ENCODE measurements at regions not wholly inside any gene's neighbourhood (a gene's known extent, or its start where the extent isn't known, plus 50 kb on each side); places are given as distances from the start of the nearest gene placed in this dataset.

GRCh38 chr13:26998292-26998691 lies 173.3 kb downstream of the USP12 start:
- no peak for TF ChIP-seq CTCF (conservative IDR thresholded peaks at IDR 0.05; ENCODE audit: low read depth, low read length)
- DNase-seq (ENCODE audit: low read depth) = no peak
- H3K4me3 ChIP-seq (ENCODE audit: low read depth, low read length) = no peak overlapping the region

GRCh38 chr13:26996965-26997752 lies 174.5 kb downstream of the USP12 start:
- no peak overlapping the region for H3K4me3 ChIP-seq (ENCODE audit: low read depth, low read length)
- no peak for DNase-seq (ENCODE audit: low read depth)
- no peak for TF ChIP-seq CTCF (conservative IDR thresholded peaks at IDR 0.05; ENCODE audit: low read depth, low read length)

GRCh38 chr13:26995159-26995558 lies 176.5 kb downstream of the USP12 start:
- H3K4me3 ChIP-seq (ENCODE audit: low read depth, low read length) = no peak overlapping the region
- DNase-seq (ENCODE audit: low read depth) = no peak
- no peak for TF ChIP-seq CTCF (conservative IDR thresholded peaks at IDR 0.05; ENCODE audit: low read depth, low read length)

GRCh38 chr13:26993780-26994179 lies 177.8 kb downstream of the USP12 start:
- no peak for DNase-seq (ENCODE audit: low read depth)
- TF ChIP-seq CTCF (conservative IDR thresholded peaks at IDR 0.05; ENCODE audit: low read depth, low read length) = no peak
- H3K4me3 ChIP-seq (ENCODE audit: low read depth, low read length) = no peak overlapping the region

- no peak for DNase-seq (ENCODE audit: low read depth)
- TF ChIP-seq CTCF (conservative IDR thresholded peaks at IDR 0.05; ENCODE audit: low read depth, low read length) = no peak
- H3K4me3 ChIP-seq (ENCODE audit: low read depth, low read length) = no peak overlapping the region
Observed at GRCh38 chr13:26992951-26993719, 178.5 kb downstream of the USP12 start.

GRCh38 chr13:26991508-26992181 lies 180.0 kb downstream of the USP12 start:
- TF ChIP-seq CTCF (conservative IDR thresholded peaks at IDR 0.05; ENCODE audit: low read depth, low read length) = no peak
- no peak for DNase-seq (ENCODE audit: low read depth)

More at GRCh38 chr13:26991508-26992181, 180.0 kb downstream of the USP12 start:
- no peak overlapping the region for H3K4me3 ChIP-seq (ENCODE audit: low read depth, low read length)

Data from epithelial cell of proximal tubule (primary cell).